GM23338 (cell line): ENCODE measurements at regions not wholly inside any gene's neighbourhood (a gene's known extent, or its start where the extent isn't known, plus 50 kb on each side); places are given as distances from the start of the nearest gene placed in this dataset.

Experiments used
- CREB1 ChIP-seq: fragments of 250-450 bp; sonication (Bioruptor Pico); IDR thresholded peaks from 2 replicates; pipeline ENCODE4 v1.5.0; 2020; ENCODE audit warnings: low read depth, mild to moderate bottlenecking, moderate library complexity
- CTCF ChIP-seq, 2 experiments: fragments of 200-600 bp in 1 of 2; sonication (generic) in 1 of 2; conservative IDR thresholded peaks; 2 replicates each; pipeline versions ENCODE4 v1.5.1 to v1.6.1; 2016 to 2017; ENCODE audit warnings: antibody characterized with exemption in 2 of 2, low read depth in 2 of 2, mild to moderate bottlenecking in 2 of 2, moderate library complexity in 1 of 2
- ETS1 ChIP-seq: IDR thresholded peaks from 2 replicates; pipeline ENCODE4 v1.6.1; 2016; ENCODE audit warnings: antibody characterized with exemption
- EZH2 ChIP-seq: fragments of 200-600 bp; sonication (generic); IDR thresholded peaks from one replicate; pipeline ENCODE4 v1.8.0; 2017; ENCODE audit warnings: antibody characterized with exemption, mild to moderate bottlenecking, low read depth; ENCODE audit not compliant: unreplicated experiment
- EZH2phosphoT487 ChIP-seq: fragments of 200-600 bp; sonication (generic); IDR thresholded peaks from one replicate; pipeline ENCODE4 v1.8.1; 2018; ENCODE audit warnings: antibody characterized with exemption; ENCODE audit not compliant: unreplicated experiment
- JUNB ChIP-seq: IDR thresholded peaks from one replicate; pipeline ENCODE4 v1.6.1; 2016; ENCODE audit warnings: antibody characterized with exemption; ENCODE audit not compliant: unreplicated experiment
- NANOG ChIP-seq: IDR thresholded peaks from 2 replicates; pipeline ENCODE4 v1.6.1; 2016; ENCODE audit warnings: antibody characterized with exemption, borderline replicate concordance
- POLR2AphosphoS5 ChIP-seq: IDR thresholded peaks from 2 replicates; pipeline ENCODE4 v1.6.1; 2016; ENCODE audit warnings: antibody characterized with exemption, low read depth
- REST ChIP-seq: IDR thresholded peaks from one replicate; pipeline ENCODE4 v1.6.1; 2018; ENCODE audit warnings: antibody characterized with exemption; ENCODE audit not compliant: unreplicated experiment
- ZNF114 ChIP-seq: fragments of 250-450 bp; sonication (Bioruptor Pico); IDR thresholded peaks from 2 replicates; pipeline ENCODE4 v1.5.0; 2020; ENCODE audit warnings: mild to moderate bottlenecking, moderate library complexity
- ZNF331 ChIP-seq: fragments of 250-450 bp; sonication (Bioruptor Pico); IDR thresholded peaks from 2 replicates; pipeline ENCODE4 v1.5.0; 2020; ENCODE audit warnings: low read depth, mild to moderate bottlenecking, moderate library complexity

- TF ChIP-seq EZH2 = no peak
- TF ChIP-seq CTCF (conservative IDR thresholded peaks at IDR 0.05; ENCODE audit: low read depth in 2 of 2) = no peak
- no peak for TF ChIP-seq POLR2AphosphoS5
- TF ChIP-seq NANOG = no peak
- TF ChIP-seq EZH2phosphoT487 = no peak
- no peak for TF ChIP-seq REST
- TF ChIP-seq CREB1 = no peak
- TF ChIP-seq ETS1 = no peak
- no peak for TF ChIP-seq JUNB
- no peak for TF ChIP-seq ZNF114 (CRISPR knock-in tag)
- no peak for TF ChIP-seq ZNF331
Observed at GRCh38 chr2:163375472-163375871, 360.3 kb downstream of the FIGN start.
